GM20000 (cell line): ENCODE measurements at regions not wholly inside any gene's neighbourhood (a gene's known extent, or its start where the extent isn't known, plus 50 kb on each side); places are given as distances from the start of the nearest gene placed in this dataset.

Source experiments
- DNase-seq: peaks from one replicate; pipeline ENCODE4 v3.0.0; 2012; ENCODE audit warnings: low spot score
- CTCF ChIP-seq: IDR thresholded peaks from 2 replicates; pipeline ENCODE4 v1.5.1; 2012; ENCODE audit warnings: mild to moderate bottlenecking, control low read depth; ENCODE audit errors: extremely low read depth, missing control alignments

GRCh38 chr15:91393186-91393585 is 293.1 kb downstream of the SV2B start:
- no peak for DNase-seq
- TF ChIP-seq CTCF: no peak

DNA sequence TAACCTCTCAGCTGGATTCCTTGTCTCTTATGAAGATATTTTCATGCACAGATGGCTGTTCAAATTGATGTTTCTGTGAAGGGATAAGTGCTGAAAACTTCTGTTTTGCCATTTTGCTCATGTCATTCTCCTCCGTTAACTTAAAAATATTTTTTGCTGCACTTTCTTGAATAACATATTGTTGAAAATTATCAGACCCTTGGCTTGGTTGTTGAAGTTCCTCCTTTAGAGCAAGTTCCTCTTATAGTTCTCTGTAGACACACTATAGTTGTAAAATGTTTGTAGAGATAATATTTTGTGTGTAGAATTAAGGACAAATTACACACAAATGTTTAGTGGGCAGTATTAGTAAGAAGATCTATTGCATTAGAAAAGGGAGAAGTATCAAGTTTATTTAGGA is 300.4 kb downstream of the SV2B start:
- DNase-seq: no peak
- TF ChIP-seq CTCF: no peak

DNA sequence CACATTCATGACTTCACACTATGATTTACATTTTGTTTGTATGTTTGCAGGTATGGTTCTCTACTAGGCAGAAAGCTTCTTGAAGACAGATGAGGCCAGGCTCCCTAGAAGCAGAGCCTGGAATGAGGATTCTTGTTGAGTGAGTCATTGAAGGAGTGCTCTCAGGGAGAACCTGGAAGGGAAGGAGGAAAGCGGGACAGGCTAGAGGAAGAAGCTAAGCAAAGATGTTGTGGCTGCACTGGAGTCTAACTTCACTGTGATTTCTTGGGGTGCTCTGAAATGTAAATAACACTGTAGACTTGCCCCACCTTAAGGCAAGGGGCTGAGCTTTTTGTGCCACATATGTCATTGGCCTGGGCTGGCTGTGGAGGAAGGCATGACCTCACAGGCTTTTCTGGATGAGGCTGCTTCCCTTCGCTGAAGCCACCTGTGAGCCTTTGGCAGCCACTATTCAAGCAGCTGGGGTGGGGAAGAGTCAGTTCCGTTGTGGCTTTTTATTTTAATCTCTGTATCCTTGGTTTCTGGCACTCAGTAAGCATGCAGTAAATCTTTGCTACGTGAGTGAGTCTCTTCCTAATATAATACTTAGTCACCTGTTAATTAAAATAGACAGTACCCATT is 307.3 kb downstream of the SV2B start:
- DNase-seq: no peak
- no peak for TF ChIP-seq CTCF

DNA sequence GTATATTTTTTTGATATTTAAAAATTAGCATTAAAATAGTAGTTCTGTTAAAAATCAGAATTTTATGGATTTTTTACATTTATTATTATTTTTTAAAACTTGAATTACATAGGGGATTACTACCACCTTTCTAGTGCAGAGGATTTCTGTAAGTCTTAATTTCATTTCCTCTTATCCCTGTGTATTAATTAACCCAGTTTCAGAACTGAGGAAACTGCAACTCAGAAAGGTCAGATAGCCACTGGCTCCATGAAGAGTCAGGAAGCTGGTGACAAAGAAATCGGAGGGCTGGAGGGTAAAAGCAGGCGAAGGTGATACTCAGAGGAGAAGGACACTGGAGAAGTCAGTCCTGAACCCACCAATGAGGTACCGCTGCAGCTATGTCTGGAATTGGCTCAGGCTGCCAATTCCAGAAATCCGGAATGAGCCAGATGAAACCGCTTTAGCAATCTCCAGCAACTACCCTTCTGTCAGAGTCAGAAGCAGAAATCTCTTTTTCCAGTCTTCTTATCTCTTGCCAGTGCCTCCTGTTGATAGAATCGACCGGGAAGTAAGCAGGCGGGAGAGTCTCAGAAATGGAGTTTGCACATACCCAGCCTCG is 308.5 kb downstream of the SV2B start:
- no peak for TF ChIP-seq CTCF

DNA sequence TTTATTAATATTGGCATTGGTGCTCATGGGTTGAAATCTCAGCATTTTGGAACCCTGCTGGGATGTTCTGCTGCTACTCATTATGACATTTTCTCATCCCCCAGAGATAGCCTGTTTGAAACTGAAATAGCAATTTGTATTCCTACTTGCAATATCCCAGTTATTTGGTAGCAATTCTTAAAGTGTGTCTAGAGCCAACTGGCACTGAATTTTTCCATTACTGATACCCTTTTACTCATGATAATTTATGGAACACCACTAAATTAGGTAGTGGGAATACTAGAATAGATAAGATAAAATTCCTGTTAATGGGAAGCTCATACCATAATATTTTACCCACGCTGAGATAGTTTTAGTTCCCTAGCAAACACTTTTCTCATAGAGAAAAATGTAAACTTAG is 309.3 kb downstream of the SV2B start:
- no peak for DNase-seq
- no peak for TF ChIP-seq CTCF

More for the DNA sequence above, 308.5 kb downstream of the SV2B start:
- no peak for DNase-seq

DNA sequence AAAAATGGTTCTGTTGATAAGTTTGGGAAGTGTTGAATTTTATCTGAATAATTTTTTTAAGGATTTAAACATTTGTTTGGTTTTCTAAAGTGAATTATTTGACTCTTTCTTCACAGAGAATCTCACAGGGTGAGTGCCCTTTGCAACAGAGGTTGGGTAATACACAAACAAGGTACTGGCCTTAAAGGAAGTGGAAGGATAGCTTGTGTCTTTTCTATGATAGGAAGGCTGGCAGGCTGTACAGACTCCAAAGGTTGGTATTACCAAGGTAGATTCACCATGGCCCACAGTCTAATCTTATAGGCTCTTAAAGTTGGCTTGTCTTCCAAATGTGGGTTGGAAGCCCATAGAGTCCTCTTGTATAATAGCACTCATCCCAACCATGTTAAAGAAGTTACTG is 311.5 kb downstream of the SV2B start:
- DNase-seq: no peak
- no peak for TF ChIP-seq CTCF

DNA sequence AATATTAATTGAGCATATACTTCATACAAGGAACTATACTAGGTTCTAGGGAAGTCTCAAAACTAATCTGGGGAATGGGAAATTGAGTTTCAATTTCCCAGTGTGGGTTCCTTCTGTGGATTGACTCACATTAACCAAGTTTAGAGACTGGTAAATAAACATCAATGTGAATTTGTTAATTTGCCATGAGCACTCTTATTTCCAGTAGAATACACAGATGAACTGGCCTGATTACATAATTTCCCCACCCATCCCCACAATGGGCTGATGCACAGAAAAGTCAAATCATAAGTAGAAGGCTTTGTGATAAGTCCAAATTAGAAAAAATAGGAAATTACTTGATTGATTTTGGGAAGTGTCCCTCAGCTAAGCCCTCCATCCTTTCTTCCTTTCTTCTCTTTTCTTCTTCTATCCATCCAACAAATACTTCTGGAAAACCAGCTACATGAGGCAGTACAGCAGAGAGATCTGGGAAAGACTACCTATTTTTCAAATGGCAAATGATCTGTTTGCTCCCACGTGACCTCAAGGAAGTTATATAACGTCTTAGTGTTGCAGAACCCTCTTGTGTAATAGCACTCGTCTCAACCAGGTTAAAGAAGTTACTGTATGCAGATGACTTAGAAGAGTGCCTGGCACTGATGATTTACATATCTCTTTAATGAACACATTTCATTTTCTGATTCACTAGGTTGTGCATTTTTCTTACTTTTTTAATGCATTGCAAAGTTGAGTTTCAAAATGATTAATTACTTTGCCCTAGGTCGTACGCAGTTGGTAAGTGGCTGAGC is 312.3 kb downstream of the SV2B start:
- no peak for DNase-seq
- no peak for TF ChIP-seq CTCF
